T1000 (cell line): ENCODE measurements at regions not wholly inside any gene's neighbourhood (a gene's known extent, or its start where the extent isn't known, plus 50 kb on each side); places are given as distances from the start of the nearest gene placed in this dataset.
A peak's percentile ranks its signal among the peaks of the same experiment; 100 is the strongest.
"Not testable (repeated sequence)": the region's sequence is repeated elsewhere in the genome, so short reads cannot be mapped to it uniquely, and the experiment has no call there.

Source experiments
- DNase-seq: peaks from one replicate; lab custom pipeline; 2025; ENCODE audit warnings: mixed read lengths; lab: John Stamatoyannopoulos, UW

DNA sequence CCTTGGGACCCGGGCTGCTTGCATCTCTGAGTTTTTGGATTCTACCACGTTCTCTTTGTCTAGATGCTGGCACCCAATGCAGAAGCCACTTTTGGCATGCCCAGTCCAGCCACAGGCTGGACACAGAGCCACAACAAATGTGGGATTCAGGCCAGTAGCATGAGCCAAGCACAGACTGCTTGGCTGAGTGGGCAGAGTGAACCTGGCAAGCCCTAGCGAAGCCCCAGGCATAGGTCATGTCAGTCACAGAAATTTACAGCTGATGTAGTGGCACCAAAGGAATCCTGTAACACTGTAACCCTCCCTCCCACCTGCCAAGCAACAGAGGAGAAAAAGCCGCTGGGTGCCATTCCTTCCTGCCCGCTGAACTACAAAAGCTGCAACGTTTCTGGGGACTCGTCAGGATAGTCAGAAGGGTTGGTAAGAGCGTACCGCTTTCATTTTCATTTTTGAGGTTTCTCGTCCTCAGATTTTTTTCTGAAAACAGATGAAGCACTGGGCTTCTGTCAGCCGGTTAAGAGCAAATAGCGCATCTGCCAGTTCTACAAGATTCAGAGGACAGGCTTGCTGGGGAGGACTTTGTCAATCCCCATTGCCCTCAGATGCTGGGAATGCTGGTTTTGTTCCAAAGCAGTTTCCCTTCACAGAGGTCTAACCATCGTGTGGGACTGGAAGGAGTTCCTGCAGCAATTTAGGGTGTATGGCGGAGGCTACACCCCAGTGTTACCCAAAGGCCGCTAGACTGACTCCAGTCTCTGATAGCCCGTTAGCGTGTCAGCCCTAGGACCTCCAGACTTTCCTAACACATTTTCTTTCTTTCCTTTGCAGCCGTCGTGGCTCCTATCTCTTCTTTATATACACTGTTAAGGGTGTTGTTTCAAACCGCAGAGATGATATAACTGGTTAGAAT lies 399.0 kb downstream of the HTR1A start:
- no peak for DNase-seq

DNA sequence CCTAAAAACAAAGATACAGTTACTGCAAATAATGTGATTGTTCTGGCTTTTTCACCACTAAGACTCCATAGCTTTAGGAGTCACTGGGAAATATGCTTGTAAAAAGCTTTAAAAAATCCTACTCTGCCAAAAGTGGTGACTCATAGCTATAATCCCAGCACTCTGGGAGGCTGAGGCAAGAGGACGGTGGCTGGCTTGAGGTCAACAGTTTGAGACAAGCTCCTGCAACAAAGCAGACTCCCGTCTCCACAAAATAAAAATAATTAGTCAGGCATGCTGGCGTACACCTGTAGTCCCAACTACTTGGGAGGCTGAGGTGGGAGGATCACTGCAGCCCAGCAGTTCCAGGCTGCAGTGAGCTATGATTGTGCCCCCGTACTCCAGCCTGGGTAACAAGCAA lies 406.4 kb downstream of the HTR1A start:
- peak; percentile 30 for DNase-seq

DNA sequence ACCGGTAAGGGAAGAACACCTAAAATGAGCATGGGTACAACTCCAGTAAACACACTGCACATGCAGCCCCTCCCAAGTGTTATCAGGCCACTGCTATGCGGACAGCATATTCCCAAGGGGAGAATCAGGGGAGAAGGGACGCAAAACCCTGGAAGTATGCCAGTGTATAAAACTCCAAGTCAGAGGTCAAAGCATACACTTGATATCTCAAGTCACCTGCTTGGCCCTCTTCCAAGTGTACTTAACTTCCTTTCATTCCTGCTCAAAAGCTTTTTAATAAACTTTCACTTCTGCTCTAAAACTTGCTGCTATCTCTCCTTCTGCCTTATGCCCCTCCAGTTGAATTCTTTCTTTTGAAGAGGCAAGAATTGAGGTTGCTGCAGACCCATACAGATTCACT lies 408.1 kb downstream of the HTR1A start:
- DNase-seq = no peak

DNA sequence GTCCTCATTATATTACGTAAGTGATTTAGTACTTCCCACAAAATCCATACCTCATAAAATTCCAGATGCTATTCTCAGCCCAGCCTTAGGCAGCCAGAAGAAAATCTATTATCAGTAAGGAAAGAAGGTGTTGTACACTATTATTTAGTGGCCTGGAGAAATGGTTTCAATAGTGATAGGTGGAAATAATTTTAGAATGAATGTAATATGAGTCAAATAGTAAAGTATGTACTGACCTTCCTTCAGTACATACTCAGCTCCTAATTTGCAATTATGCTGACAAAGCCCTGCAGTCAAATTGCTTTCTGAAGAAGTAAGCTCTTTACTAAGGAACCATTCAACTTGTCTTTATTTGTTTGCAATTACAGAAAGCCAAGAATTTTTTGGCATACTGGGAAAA lies 409.2 kb downstream of the HTR1A start:
- no peak for DNase-seq

DNA sequence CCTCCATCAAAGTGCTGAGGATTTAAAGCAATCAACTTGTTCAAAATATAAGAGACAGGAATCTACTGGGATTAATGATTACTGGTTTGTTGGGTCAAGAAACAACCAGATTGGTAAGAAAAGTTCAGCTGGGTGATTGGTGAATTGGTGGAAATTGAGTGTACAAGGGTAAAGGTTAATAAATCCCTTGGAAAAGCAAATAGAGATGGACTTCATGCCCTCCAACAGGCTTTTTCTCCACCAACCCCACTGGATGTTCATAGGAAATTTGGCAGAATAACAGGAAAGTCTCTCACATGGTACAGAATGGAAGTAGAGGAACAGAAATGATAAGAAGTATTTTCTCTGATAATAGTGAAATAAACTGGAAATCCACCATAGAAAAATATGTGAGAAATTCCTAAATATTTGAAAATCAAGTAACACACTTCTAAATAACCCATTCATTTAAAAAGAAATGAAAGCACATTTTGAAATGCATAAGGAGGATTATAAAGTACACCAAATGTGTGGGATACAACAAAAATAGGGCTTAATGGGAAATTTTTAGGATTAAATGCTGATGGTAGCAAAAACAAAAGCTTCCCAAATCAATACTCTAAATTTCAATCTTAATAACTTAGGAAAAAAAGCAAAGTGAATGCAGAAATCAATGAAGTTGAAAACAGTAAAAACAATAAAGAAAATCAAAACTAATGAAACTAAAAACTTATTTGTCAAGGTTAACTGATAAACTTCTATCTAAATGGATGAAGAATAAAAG lies 426.2 kb downstream of the HTR1A start:
- DNase-seq = no peak

DNA sequence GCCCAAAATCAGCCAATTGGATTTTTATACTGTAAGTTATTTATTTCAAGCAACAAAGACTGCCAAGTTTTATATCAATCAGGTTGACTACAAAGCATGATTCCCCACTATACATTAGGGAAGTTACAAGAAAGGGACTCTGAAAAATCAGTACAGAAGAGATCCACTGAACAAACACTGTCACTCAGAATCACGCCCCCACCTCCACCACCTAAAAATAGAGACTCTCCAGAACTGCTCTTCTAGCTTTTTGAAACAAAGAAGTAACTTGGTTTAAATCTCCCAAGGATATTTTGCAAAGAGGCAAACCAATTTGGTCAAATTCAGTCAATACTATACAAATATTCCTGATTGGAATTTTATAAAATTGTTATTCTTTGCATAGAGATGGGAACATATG lies 438.0 kb downstream of the HTR1A start:
- DNase-seq = no peak

DNA sequence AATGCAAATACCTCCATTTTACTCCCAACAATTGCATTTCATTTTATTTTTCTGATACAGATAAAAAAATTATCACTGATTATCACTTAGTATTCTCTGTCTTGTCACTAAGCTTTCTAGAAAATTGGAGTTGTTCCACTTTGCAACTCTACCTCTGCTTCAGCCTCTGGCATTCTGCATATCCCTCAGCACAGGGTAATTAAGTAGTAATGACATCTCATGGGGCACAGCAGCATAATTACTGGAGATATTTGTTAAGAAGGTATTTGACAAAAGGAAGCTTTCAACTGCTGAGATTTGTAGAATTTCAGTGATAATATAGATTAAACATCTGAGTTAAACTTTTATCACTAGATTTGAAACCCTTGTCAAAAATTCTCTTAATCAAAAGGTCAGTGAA lies 446.2 kb downstream of the HTR1A start:
- DNase-seq = no peak

DNA sequence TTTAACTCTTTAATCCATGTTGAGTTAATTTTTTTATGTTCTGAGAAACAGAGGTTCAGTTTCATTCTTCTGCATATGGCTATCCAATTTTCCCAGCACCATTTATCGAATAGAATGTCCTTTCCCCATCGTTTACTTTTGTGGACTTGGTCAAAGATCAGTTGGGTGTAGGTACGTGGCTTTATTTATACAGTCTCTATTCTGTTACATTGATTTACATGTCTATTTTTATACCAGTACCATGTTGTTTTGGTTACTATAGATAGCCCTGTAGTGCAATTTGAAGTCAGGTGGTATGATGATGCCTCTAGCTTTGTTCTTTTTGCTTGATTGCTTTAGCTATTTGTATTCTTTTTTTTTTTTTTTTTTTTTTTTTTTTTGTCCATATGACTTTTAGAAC lies 462.0 kb downstream of the HTR1A start:
- DNase-seq = no peak

DNA sequence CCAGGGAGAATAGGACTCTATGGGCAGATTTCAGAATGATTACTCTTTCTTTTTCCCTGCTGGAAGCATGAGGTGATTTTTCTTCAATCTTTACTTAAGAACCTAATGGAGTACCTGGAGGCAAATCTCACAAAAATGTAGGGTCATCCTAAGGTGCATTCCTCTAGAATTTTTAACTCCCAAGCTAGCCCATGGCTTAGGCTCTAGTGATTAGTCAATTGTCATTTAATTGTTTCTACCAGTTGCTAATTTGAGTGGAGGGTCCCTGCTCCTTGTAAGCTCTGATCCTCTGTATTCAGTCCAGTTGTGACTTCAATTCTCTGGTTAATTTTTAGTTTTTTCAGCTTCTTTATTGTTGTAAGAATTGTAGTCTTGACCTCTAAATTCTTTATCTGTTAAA lies 467.0 kb downstream of the HTR1A start:
- no peak for DNase-seq

DNA sequence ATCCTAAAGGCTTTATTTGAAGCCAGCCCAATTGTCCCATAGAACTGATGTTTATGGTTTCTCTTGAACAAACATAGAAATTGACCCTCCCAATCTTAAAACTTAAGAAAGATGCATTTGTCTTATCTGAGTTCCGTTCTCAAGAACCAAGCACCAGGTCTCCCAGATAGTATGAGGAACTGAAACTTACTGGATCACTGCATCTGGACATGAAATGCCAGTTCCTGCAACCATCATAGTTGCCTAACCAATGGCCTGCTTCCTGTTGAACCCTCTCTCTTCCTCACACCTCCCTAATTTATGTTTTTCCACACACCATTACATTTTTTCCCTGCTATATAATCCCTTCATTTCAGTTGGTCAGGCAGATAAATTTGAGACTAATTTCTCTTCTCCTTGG lies 478.9 kb downstream of the HTR1A start:
- no peak for DNase-seq

DNA sequence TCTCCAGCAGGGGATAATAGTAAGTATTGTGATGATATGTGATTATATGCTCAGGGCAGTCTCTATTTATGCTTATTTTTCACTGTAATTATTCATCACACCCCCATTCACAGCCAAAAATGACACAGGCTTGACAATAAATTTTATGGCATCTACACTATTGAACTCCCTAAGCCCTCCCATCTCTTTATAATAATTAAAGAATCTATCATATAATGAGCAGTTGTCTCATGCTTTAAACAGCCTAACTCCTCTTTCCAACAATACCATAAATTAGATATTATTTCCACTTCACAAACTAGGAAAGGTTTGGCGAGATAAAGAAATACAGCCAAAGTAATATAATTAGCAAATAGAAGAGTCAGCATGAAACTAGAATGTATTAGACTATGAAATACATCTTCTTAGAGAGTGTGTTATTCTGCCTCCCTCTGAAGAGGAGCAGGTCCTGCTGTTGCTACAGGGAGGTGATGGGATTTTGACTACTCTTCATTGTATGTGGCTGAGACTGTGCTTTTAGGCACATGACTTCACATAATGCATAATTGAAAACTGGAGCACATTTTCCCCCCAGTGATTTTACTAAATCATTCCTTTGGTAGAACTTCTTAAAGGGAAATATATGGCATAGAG lies 488.8 kb downstream of the HTR1A start:
- no peak for DNase-seq

DNA sequence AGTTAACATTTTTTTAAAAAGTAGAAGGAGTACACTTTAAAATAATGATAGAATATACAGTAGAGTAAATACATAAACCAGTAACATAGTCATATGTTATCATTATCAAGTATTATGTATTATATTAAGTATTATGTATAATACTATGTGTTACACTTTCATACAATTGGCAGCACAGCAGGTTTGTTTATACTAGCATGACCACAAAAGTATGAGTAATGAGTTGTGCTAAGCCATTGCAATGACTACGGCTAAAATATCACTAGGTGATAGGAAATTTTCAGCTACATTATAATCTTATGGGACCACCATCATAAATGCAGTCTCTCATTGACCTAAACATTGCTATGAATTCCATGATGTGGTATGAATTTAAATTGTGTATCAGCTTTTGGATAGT lies 506.0 kb downstream of the HTR1A start:
- no peak for DNase-seq

DNA sequence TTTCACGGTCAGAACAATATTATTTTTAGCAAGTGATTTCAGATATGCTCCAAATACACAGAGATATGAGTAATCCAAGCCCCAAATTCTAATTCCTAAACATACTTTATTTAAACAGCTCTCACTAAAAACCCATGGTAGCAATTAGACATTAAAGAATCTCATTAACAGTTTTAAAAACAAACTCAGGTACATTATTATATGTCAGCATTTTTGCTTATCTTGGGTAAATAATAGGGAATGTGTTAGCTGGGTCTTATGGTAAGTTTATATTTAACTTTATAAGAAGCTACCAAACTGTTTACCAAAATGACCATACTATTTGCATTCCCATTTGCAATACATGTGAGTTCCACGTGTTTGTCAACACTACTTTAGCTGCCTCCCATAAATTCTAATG lies 511.1 kb downstream of the HTR1A start:
- DNase-seq = no peak

DNA sequence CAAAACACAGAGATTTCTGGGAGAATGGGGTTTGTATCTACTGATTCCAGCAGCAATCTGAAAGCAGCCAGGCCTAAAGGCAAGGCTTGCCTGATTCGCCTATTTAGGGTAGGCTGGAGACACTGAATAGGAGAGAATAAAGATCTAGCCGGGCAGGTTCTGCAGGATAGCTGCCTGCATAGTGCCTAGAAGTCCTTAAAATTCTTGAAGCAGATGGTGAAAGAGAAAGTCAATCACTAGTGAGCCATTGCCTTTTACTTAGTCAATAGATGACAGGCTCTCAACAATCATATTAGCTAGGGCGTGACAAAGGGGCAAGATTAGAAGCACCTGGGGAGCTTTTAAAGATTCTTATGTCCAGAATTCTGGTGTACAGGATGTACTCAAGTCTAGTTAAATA lies 522.7 kb downstream of the HTR1A start:
- DNase-seq = no peak

DNA sequence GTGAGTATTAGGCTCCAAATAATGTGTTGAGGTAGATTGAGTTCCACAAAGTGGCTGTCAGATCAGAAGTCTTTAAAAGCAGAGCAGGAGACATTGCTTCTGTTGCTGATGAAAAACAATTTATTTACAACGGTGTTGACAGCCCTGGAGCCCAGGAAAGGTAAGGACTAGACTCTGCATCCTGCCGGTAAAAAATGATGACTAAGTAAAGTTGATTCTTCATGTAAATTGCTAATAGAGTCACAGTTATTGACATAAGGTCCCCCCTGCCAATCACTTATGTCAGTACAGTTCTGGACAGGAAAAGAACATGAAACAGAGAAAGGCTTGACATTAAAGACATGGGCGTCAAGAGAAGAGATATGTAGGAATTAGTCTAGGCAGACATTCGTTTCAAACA lies 552.5 kb downstream of the HTR1A start:
- no peak for DNase-seq

DNA sequence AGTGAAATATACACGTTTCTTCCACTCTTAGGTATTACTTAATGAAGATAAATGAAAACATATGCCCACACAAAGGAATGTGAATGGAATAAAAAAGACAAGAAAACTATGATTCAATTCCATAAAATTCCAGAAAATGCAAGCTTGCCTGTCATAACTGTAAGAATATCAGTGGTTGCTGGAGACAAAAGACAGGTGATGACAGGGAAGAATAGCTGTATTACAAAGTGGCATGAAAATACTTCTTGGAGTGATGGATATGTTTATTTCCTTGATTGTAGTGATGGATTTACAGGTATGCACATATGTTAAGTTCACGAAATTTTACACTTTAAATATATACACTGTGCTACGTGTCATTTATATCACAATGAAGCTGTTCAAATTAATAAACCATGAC lies 553.3 kb downstream of the HTR1A start:
- no peak for DNase-seq

DNA sequence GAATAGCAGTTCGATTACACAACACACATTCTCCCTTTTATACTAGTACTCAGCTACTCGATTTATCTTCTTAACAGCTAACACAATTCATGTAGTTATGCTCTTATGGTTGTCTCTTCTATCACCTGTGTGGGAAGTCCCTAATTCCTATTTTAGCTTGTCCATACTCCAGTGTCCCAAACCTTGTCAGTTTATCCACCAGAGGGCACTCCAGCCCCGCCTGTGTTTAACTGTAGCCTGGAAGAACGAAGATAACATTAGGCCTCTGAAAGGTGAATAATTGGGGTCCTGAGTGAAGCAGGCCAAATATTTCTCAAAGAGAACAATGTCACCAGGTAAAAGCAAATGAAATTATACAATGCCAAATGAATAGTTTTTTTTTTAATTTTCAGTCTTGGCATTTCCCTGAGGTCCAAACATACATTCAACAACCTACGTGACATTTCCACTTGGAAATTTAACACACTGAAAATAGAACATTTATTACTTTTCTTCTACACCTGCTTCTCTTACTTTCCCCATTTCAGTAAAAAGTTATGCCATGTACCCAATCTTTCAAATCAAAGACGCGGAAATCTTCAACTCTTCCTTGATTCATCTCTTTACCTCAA lies 560.7 kb downstream of the HTR1A start:
- DNase-seq = peak; percentile 5

DNA sequence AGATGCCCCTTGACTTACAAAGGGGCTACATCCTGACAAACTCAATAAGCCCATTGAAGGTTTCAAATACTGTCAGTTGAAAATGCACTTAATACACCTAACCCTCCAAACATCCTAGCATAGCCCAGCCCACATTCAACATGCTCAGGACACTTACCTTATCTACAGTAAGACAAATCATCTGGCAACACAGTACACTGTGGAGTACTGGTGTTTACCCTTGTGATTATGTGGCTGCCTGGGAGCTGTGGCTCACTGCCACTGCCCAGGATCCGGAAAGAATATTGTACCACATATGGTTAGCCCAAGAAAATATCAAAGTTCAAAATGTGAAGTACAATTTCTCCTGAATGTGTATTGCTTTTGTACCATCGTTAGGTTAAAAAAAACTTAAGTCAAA lies 562.2 kb downstream of the HTR1A start:
- DNase-seq = no peak

DNA sequence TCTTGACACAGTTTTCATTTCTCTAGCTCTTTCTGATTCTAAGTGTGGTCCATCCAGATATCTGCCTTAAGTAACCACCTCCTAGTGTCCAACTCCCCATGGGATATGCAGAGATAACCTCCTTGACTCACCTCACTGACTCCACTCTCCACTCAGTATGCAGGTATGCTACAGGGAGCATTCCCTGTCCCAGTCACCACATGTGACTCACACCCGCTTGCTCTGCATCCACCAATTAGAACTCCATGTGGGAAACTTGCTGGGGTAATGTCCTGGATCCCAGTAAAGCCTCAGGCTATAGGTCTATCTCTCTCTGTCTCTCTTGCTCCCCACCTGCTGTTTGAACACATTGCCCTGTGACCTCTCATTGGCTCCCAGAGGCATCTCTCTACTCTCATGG lies 563.9 kb downstream of the HTR1A start:
- DNase-seq = peak; percentile 3

DNA sequence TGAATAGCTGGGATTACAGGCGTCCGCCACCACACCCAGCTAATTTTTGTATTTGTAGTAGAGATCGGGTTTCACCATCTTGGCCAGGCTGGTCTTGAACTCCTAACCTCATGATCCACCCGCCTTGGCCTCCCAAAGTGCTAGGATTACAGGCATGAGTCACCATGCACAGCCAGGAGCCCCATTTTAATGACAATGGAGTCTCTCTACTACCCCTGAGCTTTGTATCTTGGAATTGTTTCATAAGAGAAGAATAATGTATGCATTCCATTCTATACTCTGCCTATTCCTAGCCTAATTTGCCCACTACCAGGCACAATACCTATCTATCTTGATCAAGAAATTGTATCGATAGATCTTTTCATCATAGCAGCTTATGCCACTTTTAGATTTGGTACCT lies 574.1 kb downstream of the HTR1A start:
- not testable (repeated sequence) for DNase-seq

DNA sequence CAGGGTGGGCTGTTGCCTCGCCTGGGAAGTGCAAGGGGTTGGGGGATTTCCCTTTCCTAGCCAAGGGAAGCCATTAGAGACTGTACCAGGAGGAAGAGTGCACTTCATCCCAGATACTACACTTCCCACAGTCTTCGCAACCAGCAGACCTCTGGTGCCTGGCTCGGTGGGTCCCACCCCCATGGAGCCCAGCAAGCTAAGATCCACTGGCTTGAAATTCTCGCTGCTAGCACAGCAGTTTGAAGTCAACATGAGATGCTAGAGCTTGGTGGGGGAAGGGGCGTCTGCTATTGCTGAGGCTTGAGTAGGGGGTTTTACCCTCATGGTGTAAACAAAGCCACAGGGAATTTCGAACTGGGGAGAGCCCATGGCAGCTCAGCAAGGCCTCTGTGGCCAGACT lies 586.4 kb downstream of the HTR1A start:
- no peak for DNase-seq

DNA sequence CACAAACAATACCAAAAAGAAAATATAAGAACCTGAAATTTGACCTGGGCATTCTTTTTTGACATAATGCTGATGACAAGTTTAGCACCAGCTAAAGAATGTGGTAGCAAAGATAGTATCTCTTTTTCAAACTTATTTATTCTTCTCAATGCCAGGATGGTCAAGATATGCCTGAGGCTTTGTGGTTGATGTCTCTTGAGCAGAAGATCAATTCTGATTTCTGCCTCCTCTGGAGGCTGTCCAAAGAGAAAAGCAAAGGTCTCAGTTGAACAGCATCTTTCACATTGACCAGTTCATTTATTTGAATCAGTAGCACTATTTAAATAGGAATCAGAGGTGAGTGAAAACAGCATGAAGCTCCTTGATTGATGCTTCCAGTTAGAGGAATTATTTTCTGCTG lies 588.2 kb downstream of the HTR1A start:
- DNase-seq = no peak

DNA sequence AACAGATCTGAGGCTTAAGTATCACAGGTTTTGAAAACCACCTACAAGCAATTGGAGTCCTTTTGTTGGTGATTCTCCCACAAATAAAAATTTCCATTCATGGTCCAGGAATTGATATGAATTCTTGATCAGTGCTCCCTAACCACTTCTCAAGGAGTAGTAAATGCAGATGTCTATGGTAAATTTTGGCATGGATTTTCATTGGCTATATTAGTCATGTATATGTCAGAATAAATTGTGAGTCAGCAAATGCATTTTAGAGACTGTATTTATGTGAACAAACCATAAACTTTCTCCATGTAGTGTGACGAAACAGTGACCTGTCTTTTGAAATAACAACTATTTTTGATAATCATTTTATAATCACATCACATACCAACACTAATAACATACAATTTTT lies 611.1 kb downstream of the HTR1A start:
- DNase-seq = no peak
